Right lobe of liver (tissue), 4 donors: ENCODE measurements at regions not wholly inside any gene's neighbourhood (a gene's known extent, or its start where the extent isn't known, plus 50 kb on each side); places are given as distances from the start of the nearest gene placed in this dataset.

Experiments
- CTCF ChIP-seq, 4 donors: fragments of 200-600 bp in 3 of 4; fragments of 450-650 bp in 1 of 4; IDR thresholded peaks; one replicate each; pipeline versions ENCODE4 v1.5.1 to v1.8.0; 2016 to 2022; ENCODE audit warnings: antibody characterized with exemption in 4 of 4, mild to moderate bottlenecking in 2 of 4
- POLR2A ChIP-seq: fragments of 450-650 bp; IDR thresholded peaks from one replicate; pipeline ENCODE4 v1.6.1; 2017; ENCODE audit warnings: antibody characterized with exemption, mild to moderate bottlenecking
- donor health status: DM: no; HTN: no; CAD: no.
- donor health status: DM: no; HTN: no; CAD: no.
- donor health status: DM: no; HTN: yes; CAD: no.

GRCh38 chr4:54553001-54553400, 104.8 kb upstream of the KIT start:
- TF ChIP-seq POLR2A (no peak), CTCF (IDR thresholded peaks at IDR 0.05) (no peak)
